IPS DF 6.9 (cell line): ENCODE measurements at regions not wholly inside any gene's neighbourhood (a gene's known extent, or its start where the extent isn't known, plus 50 kb on each side); places are given as distances from the start of the nearest gene placed in this dataset.

Experiments
- DNase-seq: peaks from one replicate; pipeline ENCODE4 v3.0.0-alpha.2; 2013; ENCODE audit warnings: low read depth, low spot score
- H3K27ac ChIP-seq: one replicate; pipeline ENCODE4 v1.5.1; 2013; ENCODE audit warnings: low read length, control low read depth
- H3K27me3 ChIP-seq: 2 replicates; pipeline ENCODE4 v1.6.1; 2013; ENCODE audit warnings: mild to moderate bottlenecking, low read length; ENCODE audit not compliant: control insufficient read depth, insufficient read depth
- H3K36me3 ChIP-seq: 2 replicates; pipeline ENCODE4 v1.6.1; 2013; ENCODE audit warnings: low read length; ENCODE audit not compliant: control insufficient read depth, insufficient read depth
- H3K4me1 ChIP-seq: 2 replicates; pipeline ENCODE4 v1.6.1; 2013; ENCODE audit warnings: low read length; ENCODE audit not compliant: control insufficient read depth, insufficient read depth
- H3K4me3 ChIP-seq: 2 replicates; pipeline ENCODE4 v1.5.1; 2013; ENCODE audit warnings: mild to moderate bottlenecking, low read length
- H3K9me3 ChIP-seq: 2 replicates; pipeline ENCODE4 v1.6.1; 2013; ENCODE audit warnings: low read length, inconsistent platforms; ENCODE audit not compliant: control insufficient read depth, insufficient read depth
- whole genome bisulfite sequencing: extraction: QIAGEN DNeasy Blood & Tissue Kit; methylation state at CpG from one replicate; pipeline ENCODE4 v1.1.7; 2013; ENCODE audit warnings: mixed read lengths, missing lambda C conversion rate; ENCODE audit not compliant: insufficient read length, insufficient coverage; 5-methylcytosine and 5-hydroxymethylcytosine counted together

GRCh38 chr15:46763091-46763490 is 954.2 kb upstream of the SEMA6D start:
- Histone ChIP-seq H3K36me3 (no peaks in the 10 kb centered on the region), H3K27ac (no peak overlapping the region), H3K4me3 (no peak overlapping the region), H3K27me3 (no peaks in the 10 kb centered on the region), H3K4me1 (no peaks in the 10 kb centered on the region), H3K9me3 (no peaks in the 10 kb centered on the region)
- no peak for DNase-seq
- WGBS = no CpG with 5 or more reads among the region's 1 CpG

GRCh38 chr15:46764851-46765250 is 952.5 kb upstream of the SEMA6D start:
- no peaks in the 10 kb centered on the region for H3K27me3 ChIP-seq
- no peak for DNase-seq

DNA sequence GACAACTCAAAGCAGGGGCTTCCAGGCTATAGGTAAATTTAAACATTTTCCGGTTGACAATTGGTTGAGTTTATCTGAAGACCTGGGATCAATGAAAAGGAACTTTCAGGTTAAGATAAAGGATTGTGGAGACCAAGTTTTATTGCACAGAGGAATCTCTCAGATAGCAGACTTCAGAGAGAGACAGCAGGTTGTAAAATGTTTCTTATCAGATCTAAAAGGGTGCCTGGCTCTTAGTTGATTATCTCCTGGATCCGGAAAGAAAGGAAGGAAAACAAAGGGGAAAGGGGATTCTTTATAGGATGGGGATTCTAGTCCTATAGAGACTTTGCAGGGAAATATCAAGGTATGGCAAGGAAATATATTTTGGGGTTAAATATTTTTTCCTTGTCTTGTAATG is 951.3 kb upstream of the SEMA6D start:
- WGBS = no CpG with 5 or more reads among the region's 2 CpGs
- H3K27ac ChIP-seq = no peak overlapping the region
- DNase-seq = no peak
- H3K36me3 ChIP-seq = no peaks in the 10 kb centered on the region
- H3K9me3 ChIP-seq = peaks cover 2% of the 10 kb centered on the region; the same call in 1 of the 2 replicates
- no peaks in the 10 kb centered on the region for H3K4me1 ChIP-seq
- H3K4me3 ChIP-seq = no peak overlapping the region
- H3K27me3 ChIP-seq = no peaks in the 10 kb centered on the region

More at GRCh38 chr15:46764851-46765250, 952.5 kb upstream of the SEMA6D start:
- Histone ChIP-seq H3K4me1 (no peaks in the 10 kb centered on the region), H3K4me3 (no peak overlapping the region), H3K36me3 (no peaks in the 10 kb centered on the region), H3K27ac (no peak overlapping the region), H3K9me3 (peaks cover 2% of the 10 kb centered on the region; the same call in 1 of the 2 replicates)
- WGBS = no CpG with 5 or more reads among the region's 7 CpGs

DNA sequence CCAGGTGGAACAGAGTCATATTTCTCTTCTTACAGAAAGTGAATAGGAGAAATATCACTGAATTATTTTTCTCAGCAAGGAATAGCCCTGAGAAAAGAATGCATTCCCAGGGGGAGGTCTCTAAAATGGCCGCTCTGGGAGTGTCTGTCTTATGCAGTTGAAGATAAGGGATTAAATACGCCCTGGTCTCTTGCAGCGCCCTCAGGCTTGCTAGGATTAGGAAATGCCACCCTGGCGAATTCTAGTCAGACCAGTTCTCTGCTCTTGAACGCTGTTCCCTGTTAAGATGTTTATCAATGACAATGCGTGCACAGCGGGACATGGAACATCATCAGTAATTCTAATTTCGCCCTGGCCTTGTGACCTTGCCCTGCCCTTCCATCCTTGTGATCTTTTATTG is 949.0 kb upstream of the SEMA6D start:
- Histone ChIP-seq H3K9me3 (peaks cover 2% of the 10 kb centered on the region; the same call in 1 of the 2 replicates), H3K36me3 (no peaks in the 10 kb centered on the region), H3K27me3 (no peaks in the 10 kb centered on the region), H3K4me3 (no peak overlapping the region), H3K4me1 (no peaks in the 10 kb centered on the region), H3K27ac (no peak overlapping the region)
- no CpG with 5 or more reads among the region's 8 CpGs for WGBS
- no peak for DNase-seq

DNA sequence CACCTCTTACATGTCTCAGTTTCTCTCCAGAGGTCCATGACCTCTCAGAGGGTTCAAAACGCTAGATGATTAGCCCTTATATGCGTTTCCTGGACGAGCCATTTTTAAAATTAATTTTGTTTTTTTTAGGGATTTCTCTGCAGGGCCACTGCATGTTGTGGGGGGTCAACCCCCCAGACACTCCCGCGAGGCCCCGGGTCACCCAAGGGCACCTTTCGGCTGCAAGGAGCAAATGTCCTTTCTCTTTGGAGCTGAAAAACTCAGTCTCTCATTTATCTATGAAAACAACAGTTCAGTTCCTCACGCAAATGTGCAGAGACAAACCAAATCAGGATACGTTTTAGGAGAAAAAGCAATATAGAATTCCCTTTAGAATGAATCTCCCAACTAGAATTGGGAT is 944.3 kb upstream of the SEMA6D start:
- Histone ChIP-seq H3K9me3 (peaks cover 2% of the 10 kb centered on the region; the same call in 1 of the 2 replicates), H3K36me3 (no peaks in the 10 kb centered on the region), H3K27me3 (no peaks in the 10 kb centered on the region), H3K4me1 (no peaks in the 10 kb centered on the region), H3K27ac (no peak overlapping the region), H3K4me3 (no peak overlapping the region)
- WGBS = no CpG with 5 or more reads among the region's 9 CpGs
- DNase-seq = no peak

DNA sequence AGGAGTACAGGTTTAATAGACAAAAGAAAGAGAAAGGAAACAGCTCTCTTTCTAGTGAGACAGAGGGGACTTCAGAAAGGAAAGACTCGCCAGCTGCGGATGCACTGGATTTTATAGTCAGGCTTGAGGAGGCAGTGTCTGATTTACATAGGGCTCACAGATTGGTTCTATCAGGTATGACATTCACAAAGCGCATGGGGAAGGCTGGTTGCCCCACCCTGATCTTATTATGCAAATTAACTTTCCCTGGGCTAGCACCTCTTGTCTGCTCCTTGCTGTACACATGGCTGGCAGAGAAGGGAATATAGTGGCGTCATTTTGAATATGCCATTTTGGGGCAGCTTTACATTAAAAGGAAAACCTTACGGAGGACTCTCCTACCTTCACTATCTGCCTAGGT is 938.4 kb upstream of the SEMA6D start:
- no CpG with 5 or more reads among the region's 5 CpGs for WGBS
- Histone ChIP-seq H3K27me3 (no peaks in the 10 kb centered on the region), H3K27ac (no peak overlapping the region), H3K4me1 (no peaks in the 10 kb centered on the region), H3K4me3 (no peak overlapping the region), H3K9me3 (no peaks in the 10 kb centered on the region), H3K36me3 (no peaks in the 10 kb centered on the region)
- no peak for DNase-seq

DNA sequence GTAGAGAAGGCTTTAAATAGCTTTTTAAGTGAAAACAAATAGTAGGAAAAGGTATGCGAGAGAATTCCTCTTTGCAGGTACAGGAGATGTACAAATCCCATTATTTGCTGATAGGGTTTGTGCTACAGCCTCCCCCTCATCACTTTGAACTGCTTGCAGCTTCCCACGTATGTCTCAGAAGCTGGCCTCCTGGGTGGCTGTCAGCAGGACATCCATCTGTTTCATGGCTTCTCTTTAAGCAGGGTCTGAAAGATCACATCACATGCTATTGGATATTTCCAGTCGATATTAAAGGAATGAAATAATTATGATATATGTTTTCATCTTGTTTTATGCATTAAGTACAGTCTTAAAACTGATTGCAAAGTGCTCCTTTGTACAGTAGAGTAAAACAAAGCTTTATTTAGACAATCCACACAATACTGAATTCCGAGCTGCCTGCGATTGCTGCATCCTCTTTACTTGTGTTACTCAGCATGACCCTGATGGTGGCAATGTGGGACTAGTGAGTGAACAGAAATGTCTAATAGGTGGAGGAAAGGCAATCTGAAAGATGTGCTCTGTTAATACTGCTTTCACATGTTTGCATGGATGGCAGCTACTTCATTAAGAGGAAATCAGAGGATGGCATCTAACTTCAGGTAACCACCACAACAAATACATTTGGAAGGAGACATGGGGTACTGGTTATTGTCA is 930.6 kb upstream of the SEMA6D start:
- no peaks in the 10 kb centered on the region for H3K9me3 ChIP-seq
- no peak overlapping the region for H3K4me3 ChIP-seq
- no peak overlapping the region for H3K27ac ChIP-seq
- no CpG with 5 or more reads among the region's 5 CpGs for WGBS
- no peaks in the 10 kb centered on the region for H3K27me3 ChIP-seq
- H3K36me3 ChIP-seq = no peaks in the 10 kb centered on the region
- DNase-seq = no peak
- no peaks in the 10 kb centered on the region for H3K4me1 ChIP-seq

- Histone ChIP-seq H3K27me3 (no peaks in the 10 kb centered on the region), H3K4me3 (no peak overlapping the region), H3K4me1 (no peaks in the 10 kb centered on the region), H3K9me3 (no peaks in the 10 kb centered on the region), H3K36me3 (no peaks in the 10 kb centered on the region), H3K27ac (no peak overlapping the region)
- no CpG with 5 or more reads among the region's 3 CpGs for WGBS
- no peak for DNase-seq
Measured at GRCh38 chr15:46795685-46796084, 921.6 kb upstream of the SEMA6D start.

- H3K36me3 ChIP-seq = no peaks in the 10 kb centered on the region
- no peaks in the 10 kb centered on the region for H3K27me3 ChIP-seq
- no peak for DNase-seq
- no peak overlapping the region for H3K4me3 ChIP-seq
- no peaks in the 10 kb centered on the region for H3K9me3 ChIP-seq
- no peak overlapping the region for H3K27ac ChIP-seq
- no peaks in the 10 kb centered on the region for H3K4me1 ChIP-seq
- WGBS = no CpG with 5 or more reads among the region's 1 CpG
Measured at GRCh38 chr15:46808834-46809233, 908.5 kb upstream of the SEMA6D start.

- H3K36me3 ChIP-seq = no peaks in the 10 kb centered on the region
- no peaks in the 10 kb centered on the region for H3K9me3 ChIP-seq
- DNase-seq = no peak
- no peak overlapping the region for H3K4me3 ChIP-seq
- WGBS = no CpG with 5 or more reads among the region's 4 CpGs
- H3K27me3 ChIP-seq = no peaks in the 10 kb centered on the region
- H3K4me1 ChIP-seq = no peaks in the 10 kb centered on the region
- H3K27ac ChIP-seq = no peak overlapping the region
Measured at GRCh38 chr15:46815240-46815639, 902.1 kb upstream of the SEMA6D start.

GRCh38 chr15:46815765-46816164 is 901.5 kb upstream of the SEMA6D start:
- Histone ChIP-seq H3K4me3 (no peak overlapping the region), H3K4me1 (no peaks in the 10 kb centered on the region), H3K27ac (no peak overlapping the region), H3K36me3 (no peaks in the 10 kb centered on the region), H3K27me3 (no peaks in the 10 kb centered on the region), H3K9me3 (no peaks in the 10 kb centered on the region)
- no peak for DNase-seq
- WGBS = no CpG with 5 or more reads among the region's 1 CpG
